AG04450 (cell line): ENCODE measurements at regions not wholly inside any gene's neighbourhood (a gene's known extent, or its start where the extent isn't known, plus 50 kb on each side); places are given as distances from the start of the nearest gene placed in this dataset.
A peak's percentile ranks its signal among the peaks of the same experiment; 100 is the strongest.
"Not testable (repeated sequence)": the region's sequence is repeated elsewhere in the genome, so short reads cannot be mapped to it uniquely, and the experiment has no call there.

Experiments
- CTCF ChIA-PET: fragments of 300-600, 350-600 bp; formaldehyde crosslinking; extraction: SDS; loops from one replicate; lab custom pipeline; 2022; ENCODE audit warnings: antibody characterized with exemption, inconsistent platforms; lab: Charles Lee
- POLR2A ChIA-PET: fragments of 350-600 bp; formaldehyde crosslinking; extraction: SDS; loops from one replicate; lab custom pipeline; 2021; ENCODE audit warnings: antibody characterized with exemption, inconsistent platforms; lab: Yijun Ruan, JAX
- DNase-seq: peaks from one replicate; pipeline ENCODE4 v3.0.0-alpha.2; 2011; ENCODE audit warnings: low read depth, low spot score
- H3K27ac ChIP-seq: one replicate; pipeline ENCODE4 v1.5.1; 2012; ENCODE audit warnings: low read depth, low read length, control low read depth
- H3K27me3 ChIP-seq: one replicate; pipeline ENCODE4 v1.6.0; 2012; ENCODE audit warnings: low read length; ENCODE audit not compliant: control insufficient read depth, insufficient read depth
- H3K4me3 ChIP-seq: 2 replicates; pipeline ENCODE4 v1.5.1; 2011; ENCODE audit warnings: mild to moderate bottlenecking, low read depth, low read length, control low read depth
- H3K9me3 ChIP-seq: 2 replicates; pipeline ENCODE4 v1.5.1; 2012; ENCODE audit warnings: low read length; ENCODE audit not compliant: control insufficient read depth, insufficient read depth
- CTCF ChIP-seq: IDR thresholded peaks from 2 replicates; pipeline ENCODE4 v1.5.1; 2011; ENCODE audit warnings: low read depth, low read length, control low read depth, inconsistent platforms

- ChIA-PET CTCF (no interaction called here), POLR2A (no interaction called here)
- H3K4me3 ChIP-seq = no peak overlapping the region
- TF ChIP-seq CTCF = no peak
- no peak overlapping the region for H3K27ac ChIP-seq
- DNase-seq = no peak
- H3K9me3 ChIP-seq = no peaks in the 10 kb centered on the region
- H3K27me3 ChIP-seq = no peaks in the 10 kb centered on the region
These were observed 78.0 kb upstream of the CD163 start for GRCh38 chr12:7581625-7582024.

GRCh38 chr12:7581046-7581445 is 77.5 kb upstream of the CD163 start:
- H3K9me3 ChIP-seq = no peaks in the 10 kb centered on the region
- no peak for DNase-seq
- no peaks in the 10 kb centered on the region for H3K27me3 ChIP-seq
- ChIA-PET CTCF (no interaction called here), POLR2A (no interaction called here)
- H3K27ac ChIP-seq = no peak overlapping the region
- no peak for TF ChIP-seq CTCF
- H3K4me3 ChIP-seq = no peak overlapping the region

GRCh38 chr12:7571257-7571656 is 67.7 kb upstream of the CD163 start:
- Histone ChIP-seq H3K27me3 (no peaks in the 10 kb centered on the region), H3K9me3 (no peaks in the 10 kb centered on the region), H3K27ac (no peak overlapping the region), H3K4me3 (no peak overlapping the region)
- TF ChIP-seq CTCF = no peak
- DNase-seq = no peak
- ChIA-PET POLR2A (no interaction called here), CTCF (no interaction called here)

- POLR2A ChIA-PET = no interaction called here
- Histone ChIP-seq H3K9me3 (no peaks in the 10 kb centered on the region; the same call in 1 of the 2 replicates), H3K4me3 (no peak overlapping the region), H3K27me3 (no peaks in the 10 kb centered on the region), H3K27ac (no peak overlapping the region)
- DNase-seq = no peak
- TF ChIP-seq CTCF = no peak
- CTCF ChIA-PET = no interaction called here
These were observed 53.6 kb upstream of the CD163 start for GRCh38 chr12:7557227-7557626.

GRCh38 chr12:7555752-7556151 is 52.2 kb upstream of the CD163 start:
- Histone ChIP-seq H3K9me3 (no peaks in the 10 kb centered on the region; the same call in 1 of the 2 replicates), H3K27me3 (no peaks in the 10 kb centered on the region), H3K27ac (no peak overlapping the region), H3K4me3 (no peak overlapping the region)
- CTCF ChIA-PET = no interaction called here
- DNase-seq = peak; percentile 6
- POLR2A ChIA-PET = no interaction called here
- TF ChIP-seq CTCF = no peak

- H3K27ac ChIP-seq, H3K4me3 ChIP-seq, H3K9me3 ChIP-seq, DNase-seq, CTCF ChIA-PET, H3K27me3 ChIP-seq, POLR2A ChIA-PET: not testable (repeated sequence)
These were observed 51.3 kb upstream of the CD163 start for GRCh38 chr12:7554831-7555230.
